Inflammatory macrophage treated with lipopolysaccharide for 1 hour (primary cell): ENCODE measurements at regions not wholly inside any gene's neighbourhood (a gene's known extent, or its start where the extent isn't known, plus 50 kb on each side); places are given as distances from the start of the nearest gene placed in this dataset.
A peak's percentile ranks its signal among the peaks of the same experiment; 100 is the strongest.

ENCODE experiments used
- DNase-seq, 2 donors: peaks; one replicate each; pipeline ENCODE4 v3.0.0-alpha.2; 2020 to 2022

DNA sequence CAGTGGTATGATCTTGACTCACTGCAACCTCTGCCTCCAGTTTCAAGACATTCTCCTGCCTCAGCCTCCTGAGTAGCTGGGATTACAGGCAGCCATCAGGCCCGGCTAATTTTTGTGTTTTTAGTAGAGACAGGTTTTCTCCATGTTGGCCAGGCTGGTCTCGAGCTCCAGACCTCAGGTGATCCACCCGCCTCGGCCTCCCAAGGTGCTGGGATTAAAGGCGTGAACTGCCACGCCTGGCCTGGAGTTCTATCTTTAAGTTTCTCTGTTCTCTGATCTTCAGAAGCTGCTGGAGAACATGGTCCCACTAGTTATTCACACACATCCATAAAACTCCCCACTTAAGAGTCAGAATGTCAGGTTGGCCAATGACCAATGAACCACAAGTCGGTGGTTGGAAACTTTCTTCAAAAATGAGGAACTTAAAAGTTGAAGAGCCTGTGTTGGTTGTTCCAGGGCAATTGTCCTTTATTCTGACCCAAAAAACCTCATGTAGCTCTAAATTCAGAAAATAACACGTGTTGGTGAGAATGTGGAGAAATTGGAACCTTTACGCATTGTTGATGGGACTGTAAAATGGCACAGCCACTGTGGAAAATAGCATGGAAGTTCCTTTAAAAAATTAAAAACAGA is 55.9 kb upstream of the PIK3CB start:
- peak; percentile 86 to 95 for DNase-seq

DNA sequence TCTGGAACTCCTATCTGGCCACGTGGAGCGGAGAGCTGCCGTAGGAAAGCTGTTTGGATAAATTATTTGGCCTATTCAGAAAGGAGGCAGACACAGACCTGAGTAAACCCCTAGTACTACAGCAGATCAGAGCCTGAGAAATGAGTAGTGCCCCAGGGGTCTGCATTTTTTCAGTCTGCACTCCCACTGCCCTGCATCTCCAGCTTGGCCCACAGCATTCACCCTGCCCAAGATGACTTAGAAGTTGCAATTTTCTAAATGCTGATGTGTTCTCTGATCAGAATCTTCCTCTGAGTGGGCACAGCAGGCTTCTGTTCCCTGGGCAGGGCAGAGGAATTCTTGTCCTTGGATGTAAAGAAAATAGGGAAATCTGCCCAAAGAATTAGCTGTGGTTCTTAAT is 55.1 kb upstream of the PIK3CB start:
- no peak for DNase-seq

DNA sequence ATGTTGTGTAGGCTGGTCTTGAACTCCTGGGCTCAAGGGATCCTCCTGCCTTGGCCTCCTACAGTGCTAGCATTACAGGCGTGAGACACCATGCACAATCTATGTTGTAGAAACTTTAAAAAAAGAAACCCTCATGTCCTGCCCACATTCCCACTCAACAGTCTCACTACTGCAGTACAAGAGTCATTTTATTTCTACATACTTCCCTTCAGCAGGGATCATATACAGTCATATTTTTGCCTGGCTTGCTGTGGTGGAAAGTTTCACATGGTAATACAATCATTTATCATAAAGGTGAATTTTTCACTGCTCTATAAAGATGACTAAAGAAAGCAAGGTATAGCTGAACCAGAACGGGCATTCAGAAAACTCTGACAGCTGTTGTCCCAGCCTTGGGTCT is 53.8 kb upstream of the PIK3CB start:
- peak; percentile 47 to 81 for DNase-seq

DNA sequence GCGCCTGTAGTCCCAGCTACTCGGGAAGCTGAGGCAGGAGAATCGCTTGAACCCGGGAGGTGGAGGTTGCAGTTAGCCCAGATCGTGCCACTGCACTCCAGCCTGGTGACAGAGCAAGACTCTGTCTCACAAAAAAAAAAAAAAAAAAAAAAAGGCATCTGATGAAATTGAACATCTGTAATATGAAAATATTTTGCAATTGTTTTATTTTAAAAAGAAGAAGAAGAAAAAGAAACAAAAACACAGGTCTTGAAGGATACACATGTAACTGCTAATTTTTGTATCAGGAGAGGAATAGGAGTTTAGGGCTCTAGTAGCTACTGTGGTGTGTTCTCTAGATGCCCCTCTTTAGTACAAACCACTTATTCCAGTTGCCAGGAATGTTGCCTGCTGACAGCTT is 51.4 kb upstream of the PIK3CB start:
- DNase-seq = peak in 1 of 2 donors; percentile 43
